ENCODE measurements at regions not wholly inside any gene's neighbourhood (a gene's known extent, or its start where the extent isn't known, plus 50 kb on each side); places are given as distances from the start of the nearest gene placed in this dataset.

DNA sequence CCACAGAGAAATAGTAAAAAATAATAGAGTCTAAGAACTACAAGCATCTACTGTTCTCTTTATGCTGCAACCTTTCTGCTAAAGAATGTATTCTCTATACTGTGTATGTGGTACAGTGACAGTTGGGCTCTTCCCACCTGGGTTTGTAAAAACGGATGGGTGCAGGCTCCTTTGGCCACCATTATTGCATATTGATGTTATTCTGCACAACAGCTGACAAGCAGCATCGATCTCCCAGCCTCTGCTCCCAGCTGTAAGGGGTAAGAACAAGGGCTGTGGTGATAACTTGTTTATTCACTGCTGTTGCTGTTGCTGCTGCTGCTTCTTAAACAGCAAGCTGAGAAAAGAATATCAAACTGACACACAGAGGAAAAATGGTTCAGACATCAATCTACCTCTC, 56.1 kb downstream of the KCNRG start:
- DNase-seq = no peak

DNA sequence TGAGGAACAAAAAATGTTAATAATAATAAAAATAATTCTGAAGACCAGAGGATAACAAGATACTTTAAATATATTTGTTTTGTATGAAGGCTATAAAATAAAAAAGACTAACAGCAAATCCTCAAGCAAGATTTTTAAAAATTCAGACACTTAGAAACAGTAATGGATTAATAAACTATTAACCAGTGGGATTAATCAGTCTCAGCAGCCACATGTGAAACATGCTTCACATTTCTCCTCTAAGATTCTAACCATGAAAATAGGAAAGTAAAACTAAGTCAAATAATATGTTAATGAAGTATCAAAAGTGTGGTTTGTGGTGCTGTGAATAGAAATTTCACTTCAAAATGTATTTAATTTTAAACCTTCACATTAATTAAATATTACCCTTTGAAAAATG, 57.4 kb downstream of the KCNRG start:
- no peak for DNase-seq

DNA sequence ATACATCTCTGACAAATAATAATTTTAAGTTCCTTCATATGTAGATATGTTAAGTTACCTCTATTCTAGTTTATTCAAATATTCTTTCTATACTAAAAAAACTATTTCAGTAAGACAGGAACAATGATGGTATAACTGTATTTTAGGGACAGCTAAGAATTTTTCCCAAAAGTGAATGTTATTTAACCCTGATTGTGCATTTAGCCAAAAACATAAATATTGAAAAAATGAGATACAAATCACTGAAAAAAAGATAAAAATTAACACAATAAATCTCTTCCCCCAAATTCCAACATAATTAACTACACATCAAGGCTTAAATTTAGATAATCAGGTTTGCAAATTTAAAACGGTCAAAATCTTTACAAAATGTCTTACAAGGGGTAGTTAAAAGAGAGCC, 58.1 kb downstream of the KCNRG start:
- DNase-seq = no peak

DNA sequence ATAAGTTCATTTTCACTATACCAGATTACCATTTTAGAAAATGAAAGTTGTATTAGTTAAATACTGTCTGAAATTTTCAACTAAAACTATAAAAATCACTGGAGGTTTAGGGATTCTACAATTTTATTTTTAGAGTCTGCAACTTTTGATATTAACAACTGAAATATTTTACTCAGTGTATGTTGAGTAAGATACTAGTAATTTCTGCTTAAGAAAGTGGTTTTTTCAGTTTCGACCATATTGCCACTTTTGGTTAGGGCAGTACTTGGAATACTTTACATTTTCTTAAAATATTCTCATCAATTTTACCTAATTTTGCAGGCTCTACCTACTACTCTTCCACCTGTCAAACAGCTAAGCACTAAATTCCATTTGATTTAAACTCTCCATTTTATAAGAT, 59.6 kb downstream of the KCNRG start:
- DNase-seq = no peak

DNA sequence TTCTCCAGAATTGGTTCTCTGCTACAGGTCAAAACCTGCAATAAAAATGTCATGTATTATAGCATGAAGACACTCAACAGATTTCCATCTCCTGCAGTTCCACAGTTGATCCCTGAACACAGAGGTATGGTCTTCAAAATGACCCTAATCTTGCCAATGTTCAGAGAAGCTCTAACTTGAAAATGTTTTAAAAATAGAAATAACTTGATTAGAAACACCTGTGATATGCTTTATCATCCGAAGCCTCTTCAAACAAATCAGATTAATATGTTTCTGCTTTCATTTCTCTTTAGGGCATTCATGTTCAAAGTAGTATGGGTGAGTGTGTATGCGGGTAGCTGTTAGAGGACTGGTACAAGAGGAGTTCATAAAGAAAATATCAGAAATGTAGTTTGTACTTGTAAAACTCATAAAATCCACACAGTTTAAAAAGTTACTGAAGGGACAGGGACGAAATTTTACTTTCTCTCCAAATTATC, 60.4 kb downstream of the KCNRG start:
- DNase-seq = no peak

DNA sequence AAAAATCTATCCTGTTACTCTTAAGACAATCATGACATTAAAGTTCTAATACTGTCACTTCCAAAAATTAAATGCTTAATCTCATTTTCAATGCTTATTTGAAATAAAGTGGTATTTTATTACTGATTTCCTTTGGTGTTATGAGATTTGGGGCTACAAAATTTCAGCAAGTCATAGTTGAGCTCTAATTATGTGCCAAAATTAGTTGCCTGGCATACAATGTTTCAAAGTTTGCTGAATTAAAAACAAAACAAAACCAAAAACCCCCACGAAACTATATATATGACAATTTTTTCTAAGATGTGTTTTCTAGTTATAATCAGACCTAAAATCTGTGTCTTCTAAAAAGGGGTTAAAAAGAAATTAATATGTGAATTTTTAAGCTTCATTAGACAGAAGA, 62.2 kb downstream of the KCNRG start:
- no peak for DNase-seq

DNA sequence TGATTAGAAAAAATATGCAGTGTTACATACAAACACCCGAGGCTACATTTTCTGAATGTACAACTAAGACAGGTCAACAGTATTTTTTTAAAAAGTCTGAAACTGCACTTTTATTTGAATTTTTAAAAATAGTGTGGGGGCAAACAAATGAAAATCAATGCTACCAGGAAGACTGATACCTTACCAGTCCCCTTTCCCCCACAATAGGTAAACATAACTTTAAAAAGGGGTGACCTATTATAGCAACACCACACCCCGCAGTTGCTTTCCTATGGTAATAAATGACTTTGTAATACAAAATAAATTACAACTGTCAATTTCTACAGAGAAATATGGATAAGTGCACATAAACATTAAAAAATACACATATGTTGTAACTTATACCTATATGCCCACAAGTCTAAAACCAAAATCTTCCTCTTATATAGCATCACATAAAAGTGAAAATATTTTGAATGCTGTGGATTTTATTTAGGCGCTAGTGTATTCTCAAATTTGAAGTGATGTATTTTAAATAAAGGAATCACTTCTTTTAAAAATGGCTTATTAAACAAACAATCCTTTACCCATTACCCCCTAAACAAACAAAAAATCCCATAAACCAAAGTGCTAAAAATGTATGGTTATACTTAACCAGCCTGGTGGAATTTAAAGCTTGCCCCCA, 63.1 kb downstream of the KCNRG start:
- no peak for DNase-seq

DNA sequence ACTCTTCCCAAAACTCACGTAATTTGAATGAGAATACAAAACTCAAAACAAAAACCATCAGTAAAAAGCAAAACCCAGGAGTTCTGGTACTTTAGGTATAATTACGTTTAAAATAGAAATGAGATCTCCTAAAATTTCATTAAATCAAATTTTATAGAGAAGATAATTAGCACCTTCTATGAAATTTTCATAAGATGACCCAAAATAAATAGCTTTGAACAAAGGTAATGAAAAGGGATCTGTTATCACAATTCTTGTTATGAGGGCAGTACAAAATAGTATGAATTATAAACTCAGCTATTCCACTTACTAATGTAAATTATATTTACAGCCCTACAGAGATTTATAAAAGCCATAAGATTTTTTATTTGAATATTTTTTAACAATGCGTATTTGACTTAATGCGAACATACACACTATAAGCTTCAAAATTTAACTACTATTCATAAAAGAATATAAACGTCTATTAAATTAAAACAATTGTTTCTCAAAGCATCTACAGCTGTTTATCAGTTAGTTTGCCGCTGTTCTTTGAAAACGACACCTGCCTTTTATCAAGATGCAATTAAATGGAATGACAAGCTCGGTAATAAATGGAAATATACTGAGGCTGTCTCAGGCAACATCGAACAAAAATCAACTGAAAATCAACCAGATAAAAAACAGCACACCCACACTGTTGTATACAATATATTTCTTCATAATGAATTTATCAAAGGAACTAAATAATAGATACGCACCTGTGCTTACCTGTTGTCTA, 63.8 kb downstream of the KCNRG start:
- DNase-seq = no peak

DNA sequence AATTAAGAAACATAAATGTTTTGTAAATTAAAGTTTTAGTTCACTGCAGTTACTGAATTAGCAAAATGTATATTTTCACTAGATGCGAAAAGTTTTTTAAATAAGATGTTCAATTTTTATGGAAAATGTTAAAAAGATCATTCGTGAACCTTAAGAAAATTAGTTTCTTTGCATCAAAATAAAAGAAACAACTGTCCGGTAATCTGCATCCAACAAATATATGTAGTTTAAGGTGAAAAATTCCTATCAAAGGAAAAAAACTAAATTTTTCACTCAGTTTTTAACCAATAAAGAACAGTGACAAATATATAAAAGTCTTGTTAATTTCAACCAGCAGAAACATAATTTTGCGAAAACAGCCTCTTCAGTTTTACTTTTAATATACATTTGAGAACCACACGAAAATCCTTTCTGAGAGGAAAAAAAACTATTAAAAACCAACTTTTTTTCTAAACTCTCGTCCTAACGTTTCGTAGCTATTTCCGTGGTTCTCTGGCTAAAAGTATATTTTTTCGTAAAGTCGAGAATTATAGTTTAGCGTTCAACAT, 64.5 kb downstream of the KCNRG start:
- DNase-seq = no peak

DNA sequence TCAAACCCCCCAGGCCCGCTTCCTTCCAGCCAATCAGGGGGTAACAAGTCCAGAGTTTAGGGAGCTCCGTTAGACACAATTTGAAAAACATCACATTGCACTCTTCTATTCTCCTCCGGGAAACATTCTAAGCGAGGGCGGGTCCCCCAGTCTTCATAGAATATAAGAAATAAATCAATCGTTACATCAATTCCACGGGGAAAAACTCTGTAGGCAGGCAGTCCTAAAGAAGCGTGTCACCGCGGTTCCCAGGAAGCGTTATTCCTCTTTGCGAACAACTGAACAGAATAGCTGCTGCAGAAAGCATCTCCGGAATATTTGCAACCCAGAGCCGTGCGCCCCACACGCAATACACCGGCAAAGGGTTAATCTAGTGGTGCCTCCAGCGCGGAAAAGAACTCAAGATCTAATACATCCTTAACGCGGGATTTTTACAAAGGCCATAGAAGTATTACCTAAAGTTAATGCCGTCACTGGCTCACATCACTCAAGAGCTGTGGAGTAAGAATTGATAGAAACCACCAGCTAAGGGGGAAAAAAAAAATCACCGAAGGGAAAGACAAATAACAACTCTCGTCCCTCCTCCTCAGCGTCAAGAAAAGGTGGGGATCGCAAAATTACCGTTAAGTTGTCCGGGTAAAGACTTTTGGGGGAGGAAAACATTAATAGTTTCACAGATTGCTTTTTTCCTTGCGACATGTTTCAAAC, 65.1 kb downstream of the KCNRG start:
- DNase-seq = peak; percentile 56

DNA sequence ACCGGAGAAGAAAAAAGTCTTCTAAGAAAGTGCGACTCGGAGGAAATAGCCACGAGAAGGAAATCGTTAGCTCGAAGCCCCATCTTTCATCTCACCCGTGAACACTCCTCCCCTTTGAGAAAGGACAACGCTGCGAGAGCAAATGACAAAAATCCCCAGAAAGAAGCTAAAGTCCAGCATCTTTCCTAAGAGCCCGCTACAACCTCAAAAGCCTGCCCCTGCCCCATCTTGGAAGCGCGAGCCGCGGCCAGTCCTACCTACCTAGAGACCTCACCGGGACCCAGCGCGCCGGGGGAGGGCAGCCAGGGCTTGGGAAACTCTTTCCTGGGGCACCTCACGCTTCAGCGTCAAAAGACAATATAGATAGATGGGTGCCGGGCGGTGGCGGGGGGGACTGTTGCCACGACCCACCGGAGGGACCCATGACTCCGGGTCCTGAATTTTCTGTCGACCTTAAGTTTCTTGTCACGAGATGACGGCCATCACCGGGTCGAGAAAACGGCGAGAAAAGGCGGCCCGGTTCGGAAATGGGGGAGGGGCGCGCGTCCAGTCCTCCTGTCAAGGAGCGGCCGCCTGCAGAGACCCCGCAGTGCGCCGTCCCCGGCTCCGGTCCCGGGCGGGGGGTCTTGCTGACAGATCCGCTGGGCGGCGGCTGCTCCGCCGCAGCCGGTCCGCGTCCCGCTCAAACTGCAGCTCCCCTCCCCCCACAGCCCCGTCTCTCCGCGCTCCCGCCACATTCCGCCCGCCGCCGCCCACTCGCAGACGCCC, 65.9 kb downstream of the KCNRG start:
- peak; percentile 31 for DNase-seq

DNA sequence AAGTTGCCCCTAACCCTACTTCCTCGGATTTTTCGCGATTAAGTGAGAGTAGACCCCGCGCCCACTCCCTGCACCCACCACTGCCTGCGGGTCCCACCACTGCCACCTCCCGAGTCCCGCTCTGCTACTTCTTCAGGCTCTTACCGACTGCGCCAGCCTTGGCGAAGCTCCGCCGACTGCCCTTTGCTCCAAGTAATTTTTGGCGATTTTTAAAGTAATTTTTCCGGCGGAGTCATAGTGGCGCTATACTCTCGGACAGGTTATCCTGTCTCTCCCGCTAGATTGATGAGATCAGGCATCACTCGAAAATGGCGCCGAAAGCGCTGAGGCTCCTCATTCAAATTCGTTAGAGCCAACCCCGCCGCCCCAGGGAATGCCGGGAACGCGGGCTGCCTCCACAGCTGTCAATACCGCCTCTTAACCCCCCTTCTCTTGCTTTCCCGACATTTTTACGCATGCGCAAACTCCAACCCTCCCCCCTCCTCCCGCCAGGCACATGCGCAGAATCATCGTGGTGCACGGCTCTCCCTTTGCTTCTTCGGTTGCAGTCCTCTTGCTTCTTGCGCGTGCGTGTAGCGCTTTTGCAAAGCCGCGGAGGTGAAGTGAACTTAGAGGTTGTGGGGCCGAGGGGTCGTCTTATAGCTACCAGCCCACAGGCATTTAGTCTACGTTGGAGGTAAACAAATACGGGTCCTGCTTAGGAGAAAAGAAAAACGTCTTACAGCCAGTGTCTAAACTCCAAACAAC, 66.6 kb downstream of the KCNRG start:
- peak; percentile 98 for DNase-seq

DNA sequence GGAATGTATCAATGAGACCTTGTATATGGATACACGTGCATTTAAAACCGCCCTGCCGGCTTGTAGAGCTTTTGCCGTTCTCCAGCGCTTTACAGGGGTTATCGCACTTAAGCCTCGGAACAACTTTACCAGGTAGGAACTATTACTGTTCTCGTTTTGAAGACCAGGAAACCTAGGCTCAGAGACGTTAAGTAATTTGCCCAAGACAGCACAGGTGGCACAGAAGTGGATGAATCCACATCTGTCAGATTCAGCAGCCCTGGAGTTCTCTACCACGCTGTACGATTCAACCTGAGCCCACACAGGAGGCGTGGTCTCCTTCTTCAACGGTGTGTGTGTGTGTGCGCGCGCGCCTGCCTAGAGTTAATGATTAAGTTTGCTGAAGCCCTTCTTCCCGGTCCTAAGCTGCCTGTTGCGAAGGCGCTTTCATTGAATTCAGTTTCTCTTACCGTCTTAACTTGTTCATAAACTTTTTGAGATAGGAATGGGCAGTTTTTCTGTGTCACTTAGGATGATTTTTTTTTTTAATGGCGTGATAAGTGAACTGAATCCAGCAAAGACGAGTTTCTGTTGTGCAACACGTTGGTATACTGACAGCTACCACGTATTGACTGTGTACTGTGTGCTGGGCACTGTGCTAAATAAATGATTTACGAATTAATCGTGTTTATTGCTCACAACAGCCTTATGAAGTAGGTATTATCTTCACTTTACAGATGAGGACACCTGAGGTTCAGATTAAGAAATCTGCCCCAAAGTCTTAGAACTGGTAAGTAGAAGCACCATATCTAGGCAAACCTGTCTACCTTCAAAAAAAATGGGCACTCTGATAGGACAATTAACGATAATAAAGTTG, 67.4 kb downstream of the KCNRG start:
- peak; percentile 79 for DNase-seq

DNA sequence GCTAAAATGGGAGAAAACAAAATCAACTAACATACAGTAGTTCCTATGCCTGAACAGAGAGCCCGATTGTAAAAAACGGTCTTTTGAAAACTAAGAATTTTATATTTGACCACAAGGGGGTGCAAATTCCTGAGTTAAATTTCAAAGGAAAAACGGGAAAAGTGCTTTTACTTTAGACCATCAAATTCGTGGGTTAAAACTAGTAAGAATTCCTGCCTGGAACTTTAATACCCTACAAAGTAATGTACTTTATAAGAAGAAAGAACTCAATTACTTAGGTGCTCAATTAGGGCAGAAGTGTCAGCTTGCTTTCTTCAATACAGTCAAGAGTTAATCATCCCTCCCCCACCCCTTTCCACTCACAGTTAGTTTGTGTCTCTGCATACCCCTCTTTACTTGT, 69.8 kb downstream of the KCNRG start:
- DNase-seq = peak; percentile 56

DNA sequence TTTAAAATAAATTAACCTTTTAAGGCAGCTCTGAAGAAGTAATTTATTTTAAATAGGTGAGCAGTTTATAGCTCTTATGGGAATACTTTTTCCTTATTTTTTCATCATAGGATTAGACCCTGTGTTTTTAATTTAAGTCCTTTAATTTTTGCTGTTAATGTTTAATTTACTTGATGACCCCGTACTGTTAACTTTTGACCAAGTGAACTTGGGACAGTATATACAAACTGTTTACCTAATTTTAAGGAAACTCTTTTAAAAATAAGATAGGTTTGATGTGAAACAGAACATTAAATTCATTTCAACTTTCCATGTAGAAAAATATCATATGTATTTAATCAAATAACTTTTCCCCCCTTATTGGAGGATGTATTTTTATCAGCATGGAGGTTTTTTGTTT, 74.4 kb downstream of the KCNRG start:
- no peak for DNase-seq

DNA sequence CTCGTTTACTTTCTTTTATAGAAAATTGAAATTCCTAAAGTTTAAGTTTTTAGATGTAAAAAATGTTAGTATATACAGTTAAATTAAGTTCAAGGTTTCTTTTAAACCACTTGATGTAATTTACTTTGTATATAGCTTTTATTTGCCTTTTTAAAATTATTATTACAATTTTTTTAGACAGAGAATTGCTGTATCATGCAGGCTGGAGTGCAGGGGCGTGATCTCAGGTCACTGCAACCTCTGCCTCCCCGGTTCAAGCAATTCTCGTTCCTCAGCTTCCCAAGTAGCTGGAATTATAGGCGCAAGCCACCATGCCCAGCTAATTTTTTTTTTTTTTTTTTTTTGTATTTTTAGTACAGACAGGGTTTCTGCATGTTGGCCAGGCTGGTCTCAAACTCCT, 75.0 kb downstream of the KCNRG start:
- DNase-seq = no peak

DNA sequence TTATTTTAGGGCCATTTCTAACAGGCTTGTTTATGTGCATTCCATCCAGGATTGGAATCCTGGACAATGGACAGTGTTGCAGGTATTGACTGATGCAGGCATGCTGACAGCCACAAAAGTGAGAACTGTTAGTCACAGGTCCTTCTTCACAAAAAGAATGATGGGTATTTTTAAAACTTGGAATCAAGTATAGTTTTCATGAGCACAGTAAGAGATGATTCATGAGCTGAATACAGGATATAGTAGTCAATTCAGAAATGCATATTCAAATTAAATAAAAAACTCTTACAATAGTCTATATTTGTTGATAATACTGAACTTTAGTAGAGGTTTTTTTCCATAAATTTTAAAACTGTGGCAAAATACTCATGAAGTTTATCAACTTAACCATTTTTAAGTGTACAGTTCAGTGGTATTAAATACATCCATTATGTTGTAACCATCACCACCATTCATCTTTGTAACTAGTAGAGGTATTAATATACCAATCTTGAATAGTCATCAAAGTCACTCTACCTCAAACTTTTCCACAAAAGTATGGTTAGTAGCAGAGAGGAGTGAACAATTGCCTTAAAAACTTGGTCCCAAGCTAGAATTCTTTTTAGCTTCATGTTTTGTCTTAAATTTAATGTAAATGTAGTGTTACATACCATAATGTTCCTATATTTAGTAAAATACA, 79.5 kb downstream of the KCNRG start:
- DNase-seq = no peak

DNA sequence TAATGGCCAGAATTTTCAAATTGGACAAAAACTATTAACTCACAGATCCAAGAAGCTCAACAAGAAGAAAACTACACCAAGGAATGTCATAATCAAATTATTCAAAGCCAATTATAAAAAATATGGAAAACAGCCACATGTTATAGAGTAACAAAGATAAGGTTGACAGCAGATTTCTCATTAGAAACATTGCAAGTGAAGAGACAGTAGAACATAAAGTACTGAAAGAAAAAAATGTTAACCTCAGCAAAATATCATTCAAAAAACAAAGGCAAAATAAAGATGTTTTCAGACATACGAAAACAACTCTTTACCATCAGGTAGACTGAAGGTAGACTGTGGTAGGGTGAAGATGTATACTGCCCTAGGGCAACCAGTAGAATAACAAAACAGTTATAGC, 83.4 kb downstream of the KCNRG start:
- no peak for DNase-seq

DNA sequence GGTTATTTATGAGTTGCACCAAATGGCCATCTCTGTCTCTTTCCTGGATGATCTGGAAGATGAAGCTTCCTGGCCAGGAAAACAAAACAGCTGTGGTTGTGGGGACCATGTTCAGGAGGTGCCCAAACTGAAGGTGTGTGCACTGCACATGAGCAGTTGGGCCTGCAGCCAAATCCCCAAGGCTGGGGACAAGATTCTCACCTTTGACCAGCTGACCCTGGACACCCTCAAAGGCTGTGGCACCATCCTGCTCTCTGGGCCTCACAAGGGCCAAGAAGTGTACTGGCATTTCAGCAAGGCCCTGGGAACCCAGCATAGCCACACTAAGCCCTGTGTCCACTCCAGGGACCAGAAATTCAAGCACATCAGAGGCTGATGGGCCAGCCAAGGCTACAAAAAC, 84.2 kb downstream of the KCNRG start:
- DNase-seq = no peak

DNA sequence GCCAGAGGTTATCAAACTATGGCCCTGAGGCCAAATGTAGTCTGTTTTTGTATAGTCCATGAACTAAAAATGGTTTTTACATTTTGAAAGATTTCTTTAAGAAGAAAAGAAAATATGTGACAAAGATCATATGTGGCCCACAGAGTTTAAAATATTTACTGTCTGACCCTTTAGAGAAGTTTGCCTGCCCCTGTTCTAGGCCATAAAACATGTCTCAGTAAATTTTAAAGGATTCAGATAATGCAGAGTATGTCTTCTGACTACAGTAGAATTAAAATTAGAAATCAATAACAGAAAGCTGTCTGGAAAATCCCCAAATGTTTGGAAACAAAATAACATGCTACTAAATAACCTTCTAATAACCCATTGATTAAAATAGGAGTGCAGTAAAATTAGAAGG, 86.3 kb downstream of the KCNRG start:
- DNase-seq = no peak

DNA sequence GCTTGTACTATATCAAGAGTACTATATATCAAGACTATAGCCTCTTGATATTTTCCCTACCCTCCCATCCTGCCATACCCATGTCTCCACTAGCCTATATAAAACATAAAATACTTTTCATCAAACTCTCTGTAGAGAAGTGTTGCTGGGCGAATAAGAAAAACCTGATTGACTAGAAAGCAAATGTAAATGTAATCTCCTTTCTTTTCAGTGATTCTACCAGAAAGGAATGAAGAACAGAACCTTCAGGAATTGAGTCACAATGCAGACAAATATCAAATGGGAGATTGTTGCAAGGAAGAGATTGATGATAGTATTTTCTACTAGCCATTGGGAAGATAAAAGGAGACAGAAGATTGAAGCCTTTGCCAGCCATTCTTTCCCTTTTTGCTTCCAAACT, 89.2 kb downstream of the KCNRG start:
- no peak for DNase-seq

Measured in EL (cell line).